ENCODE measurements at regions not wholly inside any gene's neighbourhood (a gene's known extent, or its start where the extent isn't known, plus 50 kb on each side); places are given as distances from the start of the nearest gene placed in this dataset.

DNA sequence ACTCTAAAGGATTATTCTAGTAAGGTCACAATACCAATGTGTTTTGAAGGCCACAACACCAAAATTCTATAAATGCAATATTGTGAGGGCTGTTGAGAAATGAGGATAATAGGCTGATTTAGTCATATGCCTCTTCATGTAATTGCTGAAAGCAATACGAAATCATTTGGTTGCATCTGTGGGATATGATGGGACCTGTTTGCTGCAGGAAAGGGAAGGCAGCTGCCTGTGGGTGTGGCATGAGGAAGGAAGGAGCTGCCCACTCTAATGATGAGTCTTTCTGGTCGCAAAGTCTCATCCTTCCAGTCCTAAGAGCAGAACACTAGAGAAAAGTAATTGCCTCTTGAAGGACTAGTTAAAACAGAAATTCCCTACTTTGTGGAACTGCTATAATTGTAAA is 245.3 kb upstream of the ZPLD1 start (continued):
- TF ChIP-seq, protein P1, sequence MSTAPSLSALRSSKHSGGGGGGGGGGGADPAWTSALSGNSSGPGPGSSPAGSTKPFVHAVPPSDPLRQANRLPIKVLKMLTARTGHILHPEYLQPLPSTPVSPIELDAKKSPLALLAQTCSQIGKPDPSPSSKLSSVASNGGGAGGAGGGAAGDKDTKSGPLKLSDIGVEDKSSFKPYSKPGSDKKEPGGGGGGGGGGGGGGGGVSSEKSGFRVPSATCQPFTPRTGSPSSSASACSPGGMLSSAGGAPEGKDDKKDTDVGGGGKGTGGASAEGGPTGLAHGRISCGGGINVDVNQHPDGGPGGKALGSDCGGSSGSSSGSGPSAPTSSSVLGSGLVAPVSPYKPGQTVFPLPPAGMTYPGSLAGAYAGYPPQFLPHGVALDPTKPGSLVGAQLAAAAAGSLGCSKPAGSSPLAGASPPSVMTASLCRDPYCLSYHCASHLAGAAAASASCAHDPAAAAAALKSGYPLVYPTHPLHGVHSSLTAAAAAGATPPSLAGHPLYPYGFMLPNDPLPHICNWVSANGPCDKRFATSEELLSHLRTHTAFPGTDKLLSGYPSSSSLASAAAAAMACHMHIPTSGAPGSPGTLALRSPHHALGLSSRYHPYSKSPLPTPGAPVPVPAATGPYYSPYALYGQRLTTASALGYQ (CRISPR knock-in tag; IDR thresholded peaks at IDR 0.05) = no peak
- TF ChIP-seq, protein P2, sequence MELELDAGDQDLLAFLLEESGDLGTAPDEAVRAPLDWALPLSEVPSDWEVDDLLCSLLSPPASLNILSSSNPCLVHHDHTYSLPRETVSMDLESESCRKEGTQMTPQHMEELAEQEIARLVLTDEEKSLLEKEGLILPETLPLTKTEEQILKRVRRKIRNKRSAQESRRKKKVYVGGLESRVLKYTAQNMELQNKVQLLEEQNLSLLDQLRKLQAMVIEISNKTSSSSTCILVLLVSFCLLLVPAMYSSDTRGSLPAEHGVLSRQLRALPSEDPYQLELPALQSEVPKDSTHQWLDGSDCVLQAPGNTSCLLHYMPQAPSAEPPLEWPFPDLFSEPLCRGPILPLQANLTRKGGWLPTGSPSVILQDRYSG (CRISPR knock-in tag; IDR thresholded peaks at IDR 0.05) = no peak
- TF ChIP-seq CC2D1A (CRISPR knock-in tag; IDR thresholded peaks at IDR 0.05) (no peak), ZBTB20 (CRISPR knock-in tag; IDR thresholded peaks at IDR 0.05; ENCODE audit: borderline replicate concordance, low read depth) (no peak), SRF (IDR thresholded peaks at IDR 0.05; ENCODE audit: low read depth, low read length) (no peak), ZNF773 (CRISPR knock-in tag; IDR thresholded peaks at IDR 0.05; ENCODE audit: borderline replicate concordance) (no peak)
- TF ChIP-seq, protein P3, sequence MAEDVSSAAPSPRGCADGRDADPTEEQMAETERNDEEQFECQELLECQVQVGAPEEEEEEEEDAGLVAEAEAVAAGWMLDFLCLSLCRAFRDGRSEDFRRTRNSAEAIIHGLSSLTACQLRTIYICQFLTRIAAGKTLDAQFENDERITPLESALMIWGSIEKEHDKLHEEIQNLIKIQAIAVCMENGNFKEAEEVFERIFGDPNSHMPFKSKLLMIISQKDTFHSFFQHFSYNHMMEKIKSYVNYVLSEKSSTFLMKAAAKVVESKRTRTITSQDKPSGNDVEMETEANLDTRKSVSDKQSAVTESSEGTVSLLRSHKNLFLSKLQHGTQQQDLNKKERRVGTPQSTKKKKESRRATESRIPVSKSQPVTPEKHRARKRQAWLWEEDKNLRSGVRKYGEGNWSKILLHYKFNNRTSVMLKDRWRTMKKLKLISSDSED (CRISPR knock-in tag; IDR thresholded peaks at IDR 0.05) = no peak
- TF ChIP-seq, protein P4, sequence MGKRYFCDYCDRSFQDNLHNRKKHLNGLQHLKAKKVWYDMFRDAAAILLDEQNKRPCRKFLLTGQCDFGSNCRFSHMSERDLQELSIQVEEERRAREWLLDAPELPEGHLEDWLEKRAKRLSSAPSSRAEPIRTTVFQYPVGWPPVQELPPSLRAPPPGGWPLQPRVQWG (CRISPR knock-in tag; IDR thresholded peaks at IDR 0.05; ENCODE audit: borderline replicate concordance, low read depth) = no peak
